Mesothelial cell of epicardium (in vitro differentiated cells): ENCODE measurements at regions not wholly inside any gene's neighbourhood (a gene's known extent, or its start where the extent isn't known, plus 50 kb on each side); places are given as distances from the start of the nearest gene placed in this dataset.

Experiments
- DNase-seq, 2 experiments: peaks; one replicate each; pipeline ENCODE4 v3.0.0; 2021; ENCODE audit warnings: low spot score in 2 of 2; ENCODE audit not compliant: unreplicated experiment in 2 of 2
- H3K27ac Mint-ChIP-seq: 2 replicates; pipeline ENCODE4 v1.8.0; 2021; ENCODE audit warnings: mixed read lengths
- H3K27me3 Mint-ChIP-seq: 2 replicates; pipeline ENCODE4 v1.8.0; 2021; ENCODE audit warnings: low read depth, mixed read lengths
- H3K36me3 Mint-ChIP-seq: 2 replicates; pipeline ENCODE4 v1.8.0; 2021; ENCODE audit warnings: mixed read lengths
- H3K4me1 Mint-ChIP-seq: 2 replicates; pipeline ENCODE4 v1.8.0; 2021; ENCODE audit warnings: mixed read lengths
- H3K4me3 Mint-ChIP-seq: 2 replicates; pipeline ENCODE4 v1.8.0; 2021; ENCODE audit warnings: mild to moderate bottlenecking, moderate library complexity, mixed read lengths
- H3K9me3 Mint-ChIP-seq: 2 replicates; pipeline ENCODE4 v1.8.0; 2021; ENCODE audit warnings: mixed read lengths
- CTCF ChIP-seq: fragments of 200-600 bp; sonication (generic); IDR thresholded peaks from one replicate; pipeline ENCODE4 v1.5.0; 2021; ENCODE audit warnings: antibody characterized with exemption; ENCODE audit not compliant: unreplicated experiment

GRCh38 chr12:111035578-111036301, 115.4 kb upstream of the MYL2 start:
- peaks cover 70% of the 10 kb centered on the region for H3K27me3 Mint-ChIP-seq
- TF ChIP-seq CTCF = no peak
- H3K9me3 Mint-ChIP-seq = no peaks in the 10 kb centered on the region
- H3K4me1 Mint-ChIP-seq = peaks cover 47% of the 10 kb centered on the region
- DNase-seq = peak in 1 of 2 experiments; percentile 43
- H3K4me3 Mint-ChIP-seq = peak overlapping the region; percentile 86
- H3K27ac Mint-ChIP-seq = peak overlapping the region; percentile 64
- H3K36me3 Mint-ChIP-seq = no peaks in the 10 kb centered on the region

- Mint-ChIP-seq H3K4me3 (peak overlapping the region; percentile 86), H3K36me3 (no peaks in the 10 kb centered on the region), H3K27me3 (peaks cover 72% of the 10 kb centered on the region), H3K9me3 (no peaks in the 10 kb centered on the region), H3K4me1 (peaks cover 55% of the 10 kb centered on the region), H3K27ac (peak overlapping the region; percentile 79)
- peak in 1 of 2 experiments; percentile 45 for DNase-seq
- no peak for TF ChIP-seq CTCF
Observed at GRCh38 chr12:111034886-111035577, 114.7 kb upstream of the MYL2 start.

- no peak for TF ChIP-seq CTCF
- H3K4me3 Mint-ChIP-seq = peak within 1 kb of the TSS; percentile 86
- H3K9me3 Mint-ChIP-seq = no peaks in the 10 kb centered on the region
- H3K27ac Mint-ChIP-seq = peak within 1 kb of the TSS; percentile 79
- H3K27me3 Mint-ChIP-seq = peaks cover 69% of the 10 kb centered on the region
- H3K4me1 Mint-ChIP-seq = peaks cover 58% of the 10 kb centered on the region
- DNase-seq = peak; percentile 31 to 65
- no peaks in the 10 kb centered on the region for H3K36me3 Mint-ChIP-seq
Observed at GRCh38 chr12:111034083-111034885, 113.9 kb upstream of the MYL2 start, which contains the start of gene CUX2. TSS of gene CUX2 (plus strand) at chr12:111034165.

- peak; percentile 33 to 57 for DNase-seq
- Mint-ChIP-seq H3K4me1 (peaks cover 58% of the 10 kb centered on the region), H3K27ac (peak overlapping the region; percentile 59), H3K36me3 (no peaks in the 10 kb centered on the region), H3K4me3 (peak overlapping the region; percentile 77), H3K9me3 (no peaks in the 10 kb centered on the region), H3K27me3 (peaks cover 65% of the 10 kb centered on the region)
- TF ChIP-seq CTCF = peak; percentile 48
Observed at GRCh38 chr12:111033281-111034082, 113.1 kb upstream of the MYL2 start.

- TF ChIP-seq CTCF = no peak
- Mint-ChIP-seq H3K27me3 (peaks cover 62% of the 10 kb centered on the region), H3K9me3 (no peaks in the 10 kb centered on the region), H3K36me3 (no peaks in the 10 kb centered on the region), H3K27ac (peak overlapping the region; percentile 44), H3K4me1 (peaks cover 53% of the 10 kb centered on the region), H3K4me3 (peak overlapping the region; percentile 77)
- DNase-seq = no peak
Observed at GRCh38 chr12:111032591-111032919, 112.2 kb upstream of the MYL2 start.
